H4 (cell line): ENCODE measurements at regions not wholly inside any gene's neighbourhood (a gene's known extent, or its start where the extent isn't known, plus 50 kb on each side); places are given as distances from the start of the nearest gene placed in this dataset.

ENCODE experiments used
- DNase-seq: peaks from one replicate; pipeline ENCODE4 v3.0.0-alpha.2; 2015; ENCODE audit warnings: low spot score

DNA sequence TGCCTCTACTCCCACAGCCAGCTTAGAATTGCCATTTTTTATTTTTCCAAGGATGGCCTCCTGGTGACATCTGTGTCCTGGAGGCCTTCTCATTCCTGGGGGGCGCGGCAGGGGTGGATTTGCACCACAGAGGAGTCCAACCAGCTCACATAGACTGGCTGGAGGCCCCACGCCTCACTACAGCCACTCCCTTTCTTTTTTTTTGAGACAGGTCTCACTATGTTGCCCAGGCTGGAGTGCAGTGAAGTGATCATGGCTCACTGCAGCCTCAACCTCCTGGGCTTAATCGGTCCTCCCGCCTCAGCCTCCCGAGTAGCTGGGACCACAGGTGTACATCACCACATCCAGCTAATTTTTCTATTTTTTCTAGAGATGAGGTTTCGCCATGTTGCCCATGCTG, 57.6 kb upstream of the DOCK1 start:
- no peak for DNase-seq

DNA sequence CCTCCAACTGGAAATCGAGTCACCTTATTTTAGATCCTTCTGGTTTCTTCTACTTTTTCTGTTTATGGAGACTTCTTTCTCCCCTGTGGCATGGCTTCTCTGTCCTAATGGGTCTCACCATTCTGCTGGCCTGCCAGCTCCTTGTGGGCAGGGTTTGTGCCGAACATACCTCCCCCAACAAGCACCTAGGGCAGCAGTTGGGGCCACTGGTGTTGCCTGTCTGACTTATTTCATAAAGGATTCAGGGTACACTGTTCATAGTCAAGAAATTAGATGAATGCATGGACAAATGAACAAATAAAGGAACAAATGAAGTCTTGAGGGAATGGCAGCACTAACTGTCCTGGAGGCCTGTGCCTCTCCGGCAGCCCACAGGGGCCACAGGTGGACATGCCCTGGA, 55.6 kb upstream of the DOCK1 start:
- DNase-seq, result no peak

DNA sequence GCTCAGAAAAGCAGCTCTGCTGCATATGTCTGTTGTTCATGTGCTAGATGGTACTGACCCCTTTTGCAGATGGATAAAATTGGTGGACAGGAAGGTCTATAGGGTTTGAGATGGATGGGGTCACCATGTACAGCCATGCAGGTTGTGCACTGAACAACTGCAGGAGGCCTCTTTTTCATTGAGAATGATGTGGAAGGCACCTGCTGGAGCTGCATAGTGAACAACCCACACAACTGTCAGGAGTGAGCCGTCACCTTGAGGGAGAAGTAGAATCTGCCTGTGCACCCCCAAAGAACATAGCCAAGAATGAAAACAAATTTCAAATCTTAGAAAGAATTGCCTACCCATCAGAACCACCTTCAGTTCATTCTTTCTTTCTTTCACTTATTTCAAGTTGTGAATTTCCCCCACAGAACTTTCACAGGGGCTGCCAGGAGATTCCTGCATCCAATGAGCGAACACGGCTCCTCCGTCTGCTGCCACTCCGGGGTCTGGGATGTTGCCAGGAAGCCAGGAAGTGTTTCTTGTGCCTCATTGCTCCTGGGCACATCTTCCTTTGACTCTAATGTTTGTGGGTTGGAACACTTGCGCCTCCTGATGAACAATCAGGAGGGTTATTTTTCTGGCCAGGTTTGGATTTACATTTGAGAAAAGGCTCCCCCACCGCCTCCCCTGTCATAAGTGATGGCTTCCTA, 53.7 kb upstream of the DOCK1 start:
- no peak for DNase-seq

DNA sequence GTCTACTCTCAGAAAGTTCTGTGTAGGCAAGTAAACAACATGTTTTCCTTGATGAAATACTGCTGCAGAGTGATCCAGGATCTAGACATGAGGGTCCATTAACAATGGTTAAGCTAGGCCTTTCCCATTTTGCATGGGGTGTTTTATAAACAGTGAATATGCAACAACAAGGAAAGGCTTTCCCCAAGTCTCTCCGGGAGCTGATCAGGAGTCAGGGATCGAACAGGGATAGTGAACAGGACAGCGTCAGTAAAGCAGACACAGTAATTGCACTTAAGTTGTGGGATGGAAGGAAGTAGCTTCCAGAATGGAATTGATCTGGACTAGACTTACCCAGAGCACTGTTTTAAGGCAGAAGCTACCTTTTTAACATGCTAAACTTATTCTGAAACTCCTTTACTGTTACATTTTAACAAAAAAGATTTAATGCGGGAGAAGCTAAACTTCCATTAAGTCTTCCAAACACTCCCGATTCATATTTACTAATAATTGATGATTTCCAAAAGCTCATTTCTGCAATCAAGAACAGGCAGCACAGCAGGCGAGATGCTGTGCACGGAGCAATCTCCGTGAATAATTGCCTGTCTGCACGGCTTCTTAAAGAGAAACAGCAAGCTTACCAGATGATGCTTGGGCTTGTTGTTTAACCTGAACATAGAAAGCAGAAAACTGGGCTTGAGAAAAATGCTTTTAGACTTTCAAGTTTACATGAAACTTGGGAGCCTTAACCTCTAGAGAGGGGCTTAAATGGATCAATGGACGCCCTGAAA, 50.3 kb upstream of the DOCK1 start:
- DNase-seq, result no peak
